Gastroesophageal sphincter (tissue), 4 donors: ENCODE measurements at regions not wholly inside any gene's neighbourhood (a gene's known extent, or its start where the extent isn't known, plus 50 kb on each side); places are given as distances from the start of the nearest gene placed in this dataset.

Source experiments
- ATAC-seq: fragments of 150-250 bp; one replicate; pipeline ENCODE4 v1.9.1; 2016; ENCODE audit warnings: mild to moderate bottlenecking, moderate library complexity
- H3K27ac ChIP-seq, 4 donors: fragments of 200-600 bp; sonication (generic) in 3 of 4; 1 replicate in 3 of 4; 2 replicates in 1 of 4; pipeline ENCODE4 v1.5.1; 2016 to 2019
- H3K27me3 ChIP-seq: fragments of 200-600 bp; sonication (generic); one replicate; pipeline ENCODE4 v1.5.1; 2019
- H3K36me3 ChIP-seq, 2 donors: fragments of 200-600 bp; sonication (generic); one replicate each; pipeline ENCODE4 v1.5.1; 2019; ENCODE audit warnings: control low read depth in 1 of 2
- H3K4me1 ChIP-seq, 3 donors: fragments of 200-600 bp; sonication (generic); 1 replicate in 2 of 3; 2 replicates in 1 of 3; pipeline ENCODE4 v1.5.1; 2016 to 2019; ENCODE audit warnings: control low read depth in 2 of 3
- H3K4me3 ChIP-seq, 2 donors: fragments of 200-600 bp; sonication (generic); one replicate each; pipeline ENCODE4 v1.5.1; 2019; ENCODE audit warnings: mild to moderate bottlenecking in 1 of 2, moderate library complexity in 1 of 2
- H3K9me3 ChIP-seq, 3 donors: fragments of 200-600 bp; sonication (generic); one replicate each; pipeline ENCODE4 v1.5.1; 2017 to 2019; ENCODE audit warnings: control low read depth in 2 of 3
- CTCF ChIP-seq, 4 experiments: fragments of 200-600 bp in 2 of 4; fragments of 450-650 bp in 2 of 4; sonication (generic) in 1 of 4; IDR thresholded peaks; one replicate each; pipeline ENCODE4 v1.5.1; 2017 to 2019; ENCODE audit warnings: antibody characterized with exemption in 4 of 4, mild to moderate bottlenecking in 2 of 4, moderate library complexity in 2 of 4
- EP300 ChIP-seq: sonication (generic); formaldehyde crosslinking; IDR thresholded peaks from one replicate; pipeline ENCODE4 v1.6.1; 2017; ENCODE audit warnings: antibody characterized with exemption, mild to moderate bottlenecking
- POLR2A ChIP-seq, 2 donors: fragments of 450-650 bp; IDR thresholded peaks; one replicate each; pipeline ENCODE4 v1.6.1; 2017; ENCODE audit warnings: antibody characterized with exemption in 2 of 2, mild to moderate bottlenecking in 2 of 2, moderate library complexity in 1 of 2
- POLR2AphosphoS5 ChIP-seq: sonication (generic); formaldehyde crosslinking; IDR thresholded peaks from one replicate; pipeline ENCODE4 v1.6.1; 2017; ENCODE audit warnings: antibody characterized with exemption
- WGBS, 2 donors: methylation state at CpG; one replicate each; pipeline ENCODE4 v1.1.5; 2018; ENCODE audit warnings: low coverage in 1 of 2; 5-methylcytosine and 5-hydroxymethylcytosine counted together

DNA sequence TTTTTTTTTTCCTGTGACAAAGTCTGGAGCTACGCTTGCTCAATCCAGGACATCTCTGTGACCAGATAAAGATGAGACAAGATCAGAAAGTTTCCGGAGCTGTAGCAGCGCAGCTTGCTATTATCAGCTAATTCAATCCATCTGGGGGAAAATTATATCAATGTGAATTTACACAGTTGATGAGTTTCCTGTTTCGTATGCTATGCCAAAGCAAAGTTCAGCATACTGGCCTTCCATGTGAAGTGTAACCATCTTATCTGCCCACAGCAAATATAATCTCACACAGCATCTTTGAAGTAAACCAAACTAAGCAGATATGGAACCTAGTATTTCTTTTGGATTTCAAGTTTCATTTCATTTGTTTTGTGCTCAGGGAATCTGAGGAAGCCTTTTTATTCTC is 1767.7 kb downstream of the EFNA5 start:
- no peak for ATAC-seq
- H3K4me1 ChIP-seq, result no peaks in the 10 kb centered on the region
- 55 to 66% methylated on average over 3 to 4 of the region's 4 CpGs for WGBS, 2 donors
- no peak for TF ChIP-seq EP300
- no peak for TF ChIP-seq POLR2AphosphoS5
- no peak for TF ChIP-seq POLR2A (IDR thresholded peaks at IDR 0.05)
- no peak for TF ChIP-seq CTCF (IDR thresholded peaks at IDR 0.05)
- H3K4me3 ChIP-seq, result no peak overlapping the region
- H3K9me3 ChIP-seq, result no peaks in the 10 kb centered on the region
- H3K36me3 ChIP-seq, result no peaks in the 10 kb centered on the region
- H3K27me3 ChIP-seq, result no peaks in the 10 kb centered on the region
- no peak overlapping the region for H3K27ac ChIP-seq

- Histone ChIP-seq H3K4me3 (no peak overlapping the region), H3K36me3 (no peaks in the 10 kb centered on the region), H3K27me3 (no peaks in the 10 kb centered on the region), H3K4me1 (no peaks in the 10 kb centered on the region), H3K9me3 (no peaks in the 10 kb centered on the region), H3K27ac (no peak overlapping the region)
- TF ChIP-seq POLR2A (IDR thresholded peaks at IDR 0.05) (no peak), POLR2AphosphoS5 (no peak), EP300 (no peak), CTCF (IDR thresholded peaks at IDR 0.05) (no peak)
- ATAC-seq, result no peak
- WGBS, 2 donors, result 83 to 86% methylated on average over 1 to 3 of the region's 3 CpGs
Observed at GRCh38 chr5:105899726-105900125, 1771.0 kb downstream of the EFNA5 start.

- no peak for ATAC-seq
- Histone ChIP-seq H3K36me3 (no peaks in the 10 kb centered on the region), H3K4me1 (no peaks in the 10 kb centered on the region), H3K9me3 (no peaks in the 10 kb centered on the region), H3K27ac (no peak overlapping the region), H3K4me3 (no peak overlapping the region), H3K27me3 (no peaks in the 10 kb centered on the region)
- 63 to 73% methylated on average over 4 of the region's 4 CpGs for WGBS, 2 donors
- no peak for TF ChIP-seq POLR2AphosphoS5
- no peak for TF ChIP-seq POLR2A (IDR thresholded peaks at IDR 0.05)
- TF ChIP-seq CTCF (IDR thresholded peaks at IDR 0.05), result no peak
- no peak for TF ChIP-seq EP300
Observed at GRCh38 chr5:105898183-105898582, 1772.6 kb downstream of the EFNA5 start.

DNA sequence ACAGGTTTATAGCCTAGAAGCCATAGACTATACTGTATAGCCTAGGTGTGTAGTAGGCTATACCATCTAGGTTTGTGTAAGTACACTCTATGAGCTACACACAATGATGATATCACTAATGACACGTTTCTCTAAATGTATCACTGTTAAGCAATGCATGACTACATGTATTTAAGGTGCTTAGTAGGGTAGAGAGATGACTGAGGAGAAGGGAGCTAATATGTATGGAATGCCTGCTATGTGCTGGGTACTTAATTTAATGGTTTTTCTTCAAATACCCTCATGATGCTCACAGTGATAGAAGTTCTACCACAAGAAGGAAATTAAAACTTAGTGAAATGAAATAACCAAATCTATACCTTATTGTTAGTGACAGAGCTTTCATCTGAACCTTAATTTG is 1785.5 kb downstream of the EFNA5 start:
- 75 to 82% methylated on average over 1 of the region's 1 CpG for WGBS, 2 donors
- Histone ChIP-seq H3K4me3 (no peak overlapping the region), H3K4me1 (no peaks in the 10 kb centered on the region), H3K27me3 (no peaks in the 10 kb centered on the region), H3K36me3 (no peaks in the 10 kb centered on the region), H3K9me3 (no peaks in the 10 kb centered on the region), H3K27ac (no peak overlapping the region)
- no peak for ATAC-seq
- TF ChIP-seq CTCF (IDR thresholded peaks at IDR 0.05) (no peak), EP300 (no peak), POLR2A (IDR thresholded peaks at IDR 0.05) (no peak), POLR2AphosphoS5 (no peak)

DNA sequence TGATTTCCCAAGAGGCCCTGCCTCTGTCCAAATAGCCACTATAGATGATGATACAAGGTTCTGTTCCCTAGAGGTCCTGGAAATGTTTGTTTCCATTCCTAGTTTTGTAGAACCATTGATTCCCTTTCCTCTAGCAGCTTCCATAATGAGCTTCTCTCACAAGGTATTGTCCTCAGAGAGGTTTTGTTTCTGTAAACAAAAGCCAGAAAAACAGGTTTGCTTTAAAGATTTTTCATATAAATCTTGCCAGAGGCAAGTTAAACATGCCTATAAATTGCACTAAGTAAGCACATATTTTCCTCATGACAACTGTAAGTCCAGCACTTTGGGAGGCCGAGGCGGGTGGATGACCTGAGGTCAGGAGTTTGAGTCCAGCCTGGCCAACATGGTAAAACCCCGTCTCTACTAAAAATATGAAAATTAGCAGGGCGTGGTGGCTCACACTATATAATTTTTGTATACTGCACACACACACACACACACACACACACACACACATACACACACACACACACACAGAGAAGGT is 1787.7 kb downstream of the EFNA5 start:
- no peak overlapping the region for H3K27ac ChIP-seq
- no peaks in the 10 kb centered on the region for H3K4me1 ChIP-seq
- no peaks in the 10 kb centered on the region for H3K36me3 ChIP-seq
- TF ChIP-seq POLR2A (IDR thresholded peaks at IDR 0.05) (no peak), EP300 (no peak), POLR2AphosphoS5 (no peak), CTCF (IDR thresholded peaks at IDR 0.05) (no peak)
- WGBS, 2 donors, result 86 to 90% methylated on average over 2 to 4 of the region's 4 CpGs
- H3K27me3 ChIP-seq, result no peaks in the 10 kb centered on the region
- no peaks in the 10 kb centered on the region for H3K9me3 ChIP-seq
- ATAC-seq, result no peak
- no peak overlapping the region for H3K4me3 ChIP-seq
